GM18873 (cell line): ENCODE measurements at regions not wholly inside any gene's neighbourhood (a gene's known extent, or its start where the extent isn't known, plus 50 kb on each side); places are given as distances from the start of the nearest gene placed in this dataset.

Experiments used
- ATAC-seq: cut with Tn5 transposase; IDR thresholded peaks from one replicate; pipeline ENCODE4 v1.9.1; 2021; ENCODE audit warnings: mild to moderate bottlenecking, moderate library complexity, moderate number of reproducible peaks; ENCODE audit not compliant: unreplicated experiment, low FRiP score

GRCh38 chr2:23008951-23009350 is 376.0 kb upstream of the KLHL29 start:
- no peak for ATAC-seq

GRCh38 chr2:23009545-23010149 is 375.3 kb upstream of the KLHL29 start:
- ATAC-seq = no peak

- ATAC-seq = no peak
Observed at GRCh38 chr2:23012499-23012898, 372.5 kb upstream of the KLHL29 start.

- no peak for ATAC-seq
Observed at GRCh38 chr2:23015651-23016200, 369.3 kb upstream of the KLHL29 start.

- ATAC-seq = no peak
Observed at GRCh38 chr2:23019476-23019875, 365.5 kb upstream of the KLHL29 start.

GRCh38 chr2:23020659-23021058 is 364.3 kb upstream of the KLHL29 start:
- ATAC-seq = no peak

- no peak for ATAC-seq
Observed at GRCh38 chr2:23021311-23022120, 363.5 kb upstream of the KLHL29 start.

- no peak for ATAC-seq
Observed at GRCh38 chr2:23023722-23024121, 361.3 kb upstream of the KLHL29 start.

GRCh38 chr2:23026671-23027070 is 358.3 kb upstream of the KLHL29 start:
- no peak for ATAC-seq

GRCh38 chr2:23027396-23027795 is 357.6 kb upstream of the KLHL29 start:
- no peak for ATAC-seq

- no peak for ATAC-seq
Observed at GRCh38 chr2:23028106-23028505, 356.9 kb upstream of the KLHL29 start.

- no peak for ATAC-seq
Observed at GRCh38 chr2:23029111-23029510, 355.9 kb upstream of the KLHL29 start.

- no peak for ATAC-seq
Observed at GRCh38 chr2:23029951-23030350, 355.0 kb upstream of the KLHL29 start.

GRCh38 chr2:23034996-23035395 is 350.0 kb upstream of the KLHL29 start:
- ATAC-seq = no peak

GRCh38 chr2:23036629-23037028 is 348.4 kb upstream of the KLHL29 start:
- no peak for ATAC-seq

GRCh38 chr2:23037596-23037995 is 347.4 kb upstream of the KLHL29 start:
- ATAC-seq = no peak

GRCh38 chr2:23041443-23041842 is 343.5 kb upstream of the KLHL29 start:
- ATAC-seq = no peak

- no peak for ATAC-seq
Observed at GRCh38 chr2:23042216-23042906, 342.6 kb upstream of the KLHL29 start.

- ATAC-seq = no peak
Observed at GRCh38 chr2:23050388-23050787, 334.6 kb upstream of the KLHL29 start.

- ATAC-seq = no peak
Observed at GRCh38 chr2:23053601-23054000, 331.4 kb upstream of the KLHL29 start.

GRCh38 chr2:23055251-23055650 is 329.7 kb upstream of the KLHL29 start:
- ATAC-seq = no peak
